ENCODE measurements at regions not wholly inside any gene's neighbourhood (a gene's known extent, or its start where the extent isn't known, plus 50 kb on each side); places are given as distances from the start of the nearest gene placed in this dataset.

DNA sequence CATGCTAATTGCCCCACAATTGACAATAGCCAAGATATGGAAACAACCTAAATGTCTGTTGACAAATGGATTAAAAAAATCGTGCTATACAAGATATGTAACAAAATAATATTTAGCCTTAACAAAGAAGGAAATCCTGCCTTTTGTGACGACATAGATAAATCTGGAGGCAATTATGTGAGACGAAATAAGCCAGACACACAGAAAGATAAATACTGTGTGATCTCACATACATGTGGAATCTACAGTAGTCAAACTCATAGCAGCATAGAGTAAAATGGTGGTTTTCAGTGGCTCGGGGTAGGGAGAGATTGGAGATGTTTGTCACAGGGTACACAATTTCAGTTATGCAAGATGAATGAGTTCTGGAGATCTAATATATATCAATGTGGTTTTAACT, 895.8 kb downstream of the SLITRK6 start:
- Histone ChIP-seq H3K27ac (no peak overlapping the region), H3K4me3 (no peak overlapping the region), H3K36me3 (no peaks in the 10 kb centered on the region), H3K27me3 (no peaks in the 10 kb centered on the region), H3K4me1 (no peaks in the 10 kb centered on the region), H3K9me3 (no peaks in the 10 kb centered on the region)
- DNase-seq (no peak), ATAC-seq (ENCODE audit: low FRiP score in 2 of 2) (no peak)
- TF ChIP-seq, protein P1, sequence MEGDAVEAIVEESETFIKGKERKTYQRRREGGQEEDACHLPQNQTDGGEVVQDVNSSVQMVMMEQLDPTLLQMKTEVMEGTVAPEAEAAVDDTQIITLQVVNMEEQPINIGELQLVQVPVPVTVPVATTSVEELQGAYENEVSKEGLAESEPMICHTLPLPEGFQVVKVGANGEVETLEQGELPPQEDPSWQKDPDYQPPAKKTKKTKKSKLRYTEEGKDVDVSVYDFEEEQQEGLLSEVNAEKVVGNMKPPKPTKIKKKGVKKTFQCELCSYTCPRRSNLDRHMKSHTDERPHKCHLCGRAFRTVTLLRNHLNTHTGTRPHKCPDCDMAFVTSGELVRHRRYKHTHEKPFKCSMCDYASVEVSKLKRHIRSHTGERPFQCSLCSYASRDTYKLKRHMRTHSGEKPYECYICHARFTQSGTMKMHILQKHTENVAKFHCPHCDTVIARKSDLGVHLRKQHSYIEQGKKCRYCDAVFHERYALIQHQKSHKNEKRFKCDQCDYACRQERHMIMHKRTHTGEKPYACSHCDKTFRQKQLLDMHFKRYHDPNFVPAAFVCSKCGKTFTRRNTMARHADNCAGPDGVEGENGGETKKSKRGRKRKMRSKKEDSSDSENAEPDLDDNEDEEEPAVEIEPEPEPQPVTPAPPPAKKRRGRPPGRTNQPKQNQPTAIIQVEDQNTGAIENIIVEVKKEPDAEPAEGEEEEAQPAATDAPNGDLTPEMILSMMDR (IDR thresholded peaks at IDR 0.05), result no peak
- no peak for TF ChIP-seq POLR2A (IDR thresholded peaks at IDR 0.05)
- no peak for TF ChIP-seq POLR2AphosphoS5 (IDR thresholded peaks at IDR 0.05)
- no peak for TF ChIP-seq EP300 (IDR thresholded peaks at IDR 0.05)
- 28 to 43% methylated on average over 4 of the region's 4 CpGs for WGBS, 2 donors

DNA sequence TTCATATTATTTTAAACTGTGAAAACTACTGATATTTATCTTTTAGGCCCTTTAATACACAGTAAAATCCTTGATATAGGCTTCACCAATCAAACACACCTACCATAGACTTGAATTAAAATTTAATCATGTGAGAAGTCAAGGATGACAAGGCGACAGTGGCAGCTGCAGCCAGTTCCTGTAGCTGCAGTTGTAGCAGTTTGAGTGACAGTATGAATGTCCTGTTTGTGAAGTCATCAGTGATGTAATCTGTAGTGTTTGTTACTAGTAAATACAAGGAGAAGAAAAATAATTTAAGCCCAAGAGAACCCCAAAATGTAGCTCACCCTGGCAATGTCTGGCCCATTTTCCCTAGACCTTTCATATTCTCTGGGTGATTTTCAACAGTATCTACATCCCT, 897.0 kb downstream of the SLITRK6 start:
- Histone ChIP-seq H3K27ac (no peak overlapping the region), H3K9me3 (no peaks in the 10 kb centered on the region), H3K27me3 (no peaks in the 10 kb centered on the region), H3K4me3 (no peak overlapping the region), H3K36me3 (no peaks in the 10 kb centered on the region), H3K4me1 (no peaks in the 10 kb centered on the region)
- 50 to 52% methylated on average over 1 of the region's 1 CpG for WGBS, 2 donors
- no peak for DNase-seq
- ATAC-seq (ENCODE audit: low FRiP score in 2 of 2), result no peak
- TF ChIP-seq EP300 (IDR thresholded peaks at IDR 0.05) (no peak), POLR2A (IDR thresholded peaks at IDR 0.05) (no peak)

DNA sequence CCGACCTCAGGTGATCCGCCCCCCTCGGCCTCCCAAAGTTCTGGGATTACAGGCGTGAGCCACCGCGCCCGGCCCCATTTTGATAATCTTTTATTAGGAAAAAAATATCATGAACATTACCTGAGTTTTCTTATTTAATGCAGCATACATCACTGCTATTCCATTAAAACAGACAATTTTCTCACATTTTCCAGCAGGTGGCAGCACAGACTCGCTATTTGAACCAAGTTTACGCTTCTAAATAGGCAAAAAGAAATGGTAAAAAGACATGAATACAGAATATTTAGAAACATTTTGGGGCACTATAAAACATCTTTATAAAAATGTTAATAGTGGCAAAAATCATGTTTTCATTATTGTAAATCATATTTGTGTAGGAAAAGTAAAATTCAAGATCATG, 903.1 kb downstream of the SLITRK6 start:
- H3K4me1 ChIP-seq, result no peaks in the 10 kb centered on the region
- ATAC-seq (ENCODE audit: low FRiP score in 2 of 2) (peak in 1 of 2 donors; percentile 50), DNase-seq (peak in 1 of 2 donors; percentile 18)
- no peaks in the 10 kb centered on the region for H3K36me3 ChIP-seq
- no peaks in the 10 kb centered on the region for H3K9me3 ChIP-seq
- TF ChIP-seq, protein P1 (IDR thresholded peaks at IDR 0.05), result peak in 5 of 6 experiments; percentile 23 to 62 (median 46)
- no peak for TF ChIP-seq EP300 (IDR thresholded peaks at IDR 0.05)
- TF ChIP-seq POLR2AphosphoS5 (IDR thresholded peaks at IDR 0.05), result no peak
- TF ChIP-seq POLR2A (IDR thresholded peaks at IDR 0.05), result no peak
- H3K27me3 ChIP-seq, result no peaks in the 10 kb centered on the region
- WGBS, 2 donors, result 15 to 20% methylated on average over 9 of the region's 9 CpGs
- H3K27ac ChIP-seq, result no peak overlapping the region
- H3K4me3 ChIP-seq, result no peak overlapping the region

GRCh38 chr13:84894749-84895148, 904.5 kb downstream of the SLITRK6 start:
- no peaks in the 10 kb centered on the region for H3K36me3 ChIP-seq
- ATAC-seq (ENCODE audit: low FRiP score in 2 of 2), result peak in 1 of 2 donors; percentile 26
- H3K4me3 ChIP-seq, result no peak overlapping the region
- no peaks in the 10 kb centered on the region for H3K9me3 ChIP-seq
- no peak for TF ChIP-seq POLR2A (IDR thresholded peaks at IDR 0.05)
- TF ChIP-seq, protein P1 (IDR thresholded peaks at IDR 0.05), result no peak
- no peak for TF ChIP-seq EP300 (IDR thresholded peaks at IDR 0.05)
- no peak for TF ChIP-seq POLR2AphosphoS5 (IDR thresholded peaks at IDR 0.05)
- no peaks in the 10 kb centered on the region for H3K4me1 ChIP-seq
- H3K27me3 ChIP-seq, result no peaks in the 10 kb centered on the region
- 94 to 99% methylated on average over 9 to 23 of the region's 23 CpGs for WGBS, 2 donors
- DNase-seq, result peak in 1 of 2 donors; percentile 75
- no peak overlapping the region for H3K27ac ChIP-seq

DNA sequence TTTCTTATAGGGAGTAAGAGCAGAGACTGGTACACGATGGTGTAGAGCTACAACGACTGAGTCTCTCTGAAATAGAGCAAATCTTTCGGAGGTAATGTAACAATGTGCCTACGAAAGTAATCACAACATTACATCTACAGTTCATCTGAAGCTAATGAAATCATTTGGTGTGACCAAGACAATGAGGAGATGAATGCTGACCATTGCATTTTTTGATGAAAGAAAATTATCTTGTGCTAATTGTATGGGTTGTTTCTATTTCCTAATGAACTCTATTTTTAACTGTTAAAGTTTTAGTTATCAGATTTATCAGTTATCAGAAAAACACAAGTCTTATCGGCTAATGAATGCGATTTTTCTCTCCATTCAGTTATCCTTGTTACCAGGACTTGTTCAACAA, 913.4 kb downstream of the SLITRK6 start:
- Histone ChIP-seq H3K27ac (no peak overlapping the region), H3K9me3 (no peaks in the 10 kb centered on the region), H3K4me1 (no peaks in the 10 kb centered on the region), H3K36me3 (no peaks in the 10 kb centered on the region), H3K27me3 (no peaks in the 10 kb centered on the region), H3K4me3 (no peak overlapping the region)
- DNase-seq (no peak), ATAC-seq (ENCODE audit: low FRiP score in 2 of 2) (no peak)
- no peak for TF ChIP-seq EP300 (IDR thresholded peaks at IDR 0.05)
- no peak for TF ChIP-seq POLR2A (IDR thresholded peaks at IDR 0.05)
- TF ChIP-seq, protein P1 (IDR thresholded peaks at IDR 0.05), result no peak
- no peak for TF ChIP-seq POLR2AphosphoS5 (IDR thresholded peaks at IDR 0.05)
- 90 to 93% methylated on average over 6 of the region's 6 CpGs for WGBS, 2 donors

Measured in upper lobe of left lung (tissue), 6 donors.